SK-N-MC (cell line): ENCODE measurements at regions not wholly inside any gene's neighbourhood (a gene's known extent, or its start where the extent isn't known, plus 50 kb on each side); places are given as distances from the start of the nearest gene placed in this dataset.

Source experiments
- DNase-seq: peaks from one replicate; pipeline ENCODE4 v3.0.0-alpha.2; 2011; ENCODE audit warnings: low read depth, low spot score
- H3K27ac ChIP-seq: fragments of 200-600 bp; sonication (generic); 2 replicates; pipeline ENCODE4 v1.5.1; 2016; ENCODE audit warnings: mixed run types
- H3K36me3 ChIP-seq: fragments of 200-600 bp; sonication (generic); 2 replicates; pipeline ENCODE4 v1.6.1; 2017; ENCODE audit warnings: antibody characterized with exemption, low read length, mixed read lengths; ENCODE audit not compliant: insufficient read depth
- H3K4me3 ChIP-seq: fragments of 200-600 bp; sonication (generic); 2 replicates; pipeline ENCODE4 v1.5.1; 2016
- H3K9ac ChIP-seq: fragments of 200-600 bp; sonication (generic); 2 replicates; pipeline ENCODE4 v1.8.0; 2017; ENCODE audit warnings: mixed run types, mixed read lengths; ENCODE audit not compliant: insufficient read length
- H3K9me3 ChIP-seq: fragments of 200-600 bp; sonication (generic); 2 replicates; pipeline ENCODE4 v1.6.1; 2017; ENCODE audit warnings: low read depth, mild to moderate bottlenecking, antibody characterized with exemption, low read length, moderate library complexity, mixed read lengths
- EZH2 ChIP-seq: fragments of 200-600 bp; sonication (generic); IDR thresholded peaks from one replicate; pipeline ENCODE4 v1.6.1; 2017; ENCODE audit warnings: antibody characterized with exemption
- FOXP2 ChIP-seq: optimal IDR thresholded peaks from 2 replicates; pipeline ENCODE3; 2011; ENCODE audit warnings: mild to moderate bottlenecking, moderate library complexity; ENCODE audit not compliant: insufficient read depth; ENCODE audit errors: extremely low read length, control extremely low read depth
- POLR2AphosphoS5 ChIP-seq: IDR thresholded peaks from 2 replicates; pipeline ENCODE4 v1.6.1; 2012; ENCODE audit warnings: mild to moderate bottlenecking, low read depth, low read length, borderline replicate concordance

GRCh38 chr6:104268389-104268788 lies 591.3 kb downstream of the HACE1 start:
- Histone ChIP-seq H3K9ac (no peak overlapping the region), H3K27ac (no peak overlapping the region), H3K36me3 (peaks cover 4% of the 10 kb centered on the region; the same call in 1 of the 2 replicates), H3K4me3 (no peak overlapping the region), H3K9me3 (0 out of 2 replicates have a peak, but pooled peaks cover 4% of the 10 kb centered on the region)
- TF ChIP-seq EZH2 = no peak
- no peak for TF ChIP-seq FOXP2
- TF ChIP-seq POLR2AphosphoS5 = no peak
- DNase-seq = no peak

GRCh38 chr6:104266922-104267321 lies 592.8 kb downstream of the HACE1 start:
- H3K36me3 ChIP-seq = no peaks in the 10 kb centered on the region
- DNase-seq = no peak
- H3K9me3 ChIP-seq = 0 out of 2 replicates have a peak, but pooled peaks cover 4% of the 10 kb centered on the region
- no peak overlapping the region for H3K4me3 ChIP-seq
- no peak overlapping the region for H3K27ac ChIP-seq
- TF ChIP-seq POLR2AphosphoS5 (no peak), FOXP2 (no peak), EZH2 (no peak)
- no peak overlapping the region for H3K9ac ChIP-seq

- no peak overlapping the region for H3K27ac ChIP-seq
- H3K9me3 ChIP-seq = no peaks in the 10 kb centered on the region
- no peak overlapping the region for H3K9ac ChIP-seq
- 0 out of 2 replicates have a peak, but pooled peaks cover 8% of the 10 kb centered on the region for H3K36me3 ChIP-seq
- DNase-seq = no peak
- no peak for TF ChIP-seq FOXP2
- TF ChIP-seq EZH2 = no peak
- TF ChIP-seq POLR2AphosphoS5 = no peak
- no peak overlapping the region for H3K4me3 ChIP-seq
These were observed 603.1 kb downstream of the HACE1 start for GRCh38 chr6:104256646-104257045.

- no peak for DNase-seq
- no peak overlapping the region for H3K4me3 ChIP-seq
- no peak overlapping the region for H3K9ac ChIP-seq
- H3K27ac ChIP-seq = no peak overlapping the region
- H3K9me3 ChIP-seq = no peaks in the 10 kb centered on the region
- TF ChIP-seq FOXP2 (no peak), EZH2 (no peak), POLR2AphosphoS5 (no peak)
- peaks cover 19% of the 10 kb centered on the region for H3K36me3 ChIP-seq
These were observed 606.5 kb downstream of the HACE1 start for GRCh38 chr6:104253236-104253635.

DNA sequence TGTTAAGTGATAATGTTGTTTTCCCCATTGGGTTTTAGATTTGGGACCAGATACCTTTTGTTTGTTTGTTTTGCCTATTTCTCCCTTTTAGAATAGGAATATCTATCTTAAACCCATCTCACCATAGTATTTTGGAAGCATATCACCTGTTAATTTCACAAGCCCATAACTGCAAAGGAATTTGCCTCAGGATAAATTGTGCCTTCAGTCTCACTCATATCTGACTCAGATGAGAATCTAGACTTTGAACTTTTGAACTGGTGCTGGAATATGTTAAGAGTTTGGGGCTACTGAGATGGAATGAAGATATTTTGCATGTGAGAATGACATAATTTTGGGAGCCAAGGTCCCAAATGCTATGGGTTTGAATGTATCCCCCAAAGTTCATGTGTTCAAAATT lies 607.4 kb downstream of the HACE1 start:
- DNase-seq = no peak
- Histone ChIP-seq H3K4me3 (no peak overlapping the region), H3K27ac (no peak overlapping the region), H3K9me3 (no peaks in the 10 kb centered on the region), H3K9ac (no peak overlapping the region), H3K36me3 (peaks cover 19% of the 10 kb centered on the region)
- TF ChIP-seq EZH2 (no peak), FOXP2 (no peak), POLR2AphosphoS5 (no peak)

GRCh38 chr6:104251651-104252050 lies 608.1 kb downstream of the HACE1 start:
- TF ChIP-seq FOXP2 (no peak), POLR2AphosphoS5 (no peak), EZH2 (no peak)
- H3K36me3 ChIP-seq = peaks cover 19% of the 10 kb centered on the region
- no peak overlapping the region for H3K4me3 ChIP-seq
- no peak overlapping the region for H3K9ac ChIP-seq
- DNase-seq = no peak
- H3K27ac ChIP-seq = no peak overlapping the region
- no peaks in the 10 kb centered on the region for H3K9me3 ChIP-seq

- no peak overlapping the region for H3K27ac ChIP-seq
- no peak for DNase-seq
- H3K9me3 ChIP-seq = peaks cover 3% of the 10 kb centered on the region; the same call in 1 of the 2 replicates
- TF ChIP-seq EZH2 (no peak), FOXP2 (no peak), POLR2AphosphoS5 (no peak)
- no peak overlapping the region for H3K9ac ChIP-seq
- peaks cover 43% of the 10 kb centered on the region for H3K36me3 ChIP-seq
- H3K4me3 ChIP-seq = no peak overlapping the region
These were observed 618.9 kb downstream of the HACE1 start for GRCh38 chr6:104240865-104241264.

DNA sequence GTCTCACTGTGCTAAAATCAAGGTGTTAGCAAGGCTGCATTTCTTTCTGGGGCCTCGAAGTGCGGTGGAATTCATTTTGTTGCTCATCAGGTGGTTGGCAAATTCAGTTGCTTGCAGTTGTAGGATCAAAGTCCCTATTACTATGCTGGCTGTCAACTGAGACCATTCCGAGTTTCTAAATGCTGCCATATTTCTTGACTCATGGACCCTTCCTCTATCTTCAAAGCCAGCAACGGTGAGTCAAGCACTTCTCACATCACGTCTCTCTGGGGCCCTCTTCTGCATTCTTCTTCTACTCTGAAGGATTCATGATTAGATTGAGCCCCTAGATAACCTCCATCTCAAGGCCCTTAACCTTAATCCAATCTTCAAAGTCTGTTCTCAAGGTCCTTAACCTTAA lies 619.7 kb downstream of the HACE1 start:
- no peak for TF ChIP-seq EZH2
- TF ChIP-seq FOXP2 = no peak
- no peak for TF ChIP-seq POLR2AphosphoS5
- Histone ChIP-seq H3K9me3 (peaks cover 3% of the 10 kb centered on the region; the same call in 1 of the 2 replicates), H3K9ac (no peak overlapping the region), H3K4me3 (no peak overlapping the region), H3K27ac (no peak overlapping the region), H3K36me3 (peaks cover 43% of the 10 kb centered on the region)
- DNase-seq = no peak

GRCh38 chr6:104229057-104229456 lies 630.7 kb downstream of the HACE1 start:
- H3K9me3 ChIP-seq = peaks cover 6% of the 10 kb centered on the region; the same call in 1 of the 2 replicates
- H3K36me3 ChIP-seq = peaks cover 15% of the 10 kb centered on the region
- no peak overlapping the region for H3K27ac ChIP-seq
- TF ChIP-seq POLR2AphosphoS5 (no peak), EZH2 (no peak), FOXP2 (no peak)
- no peak overlapping the region for H3K4me3 ChIP-seq
- DNase-seq = no peak
- no peak overlapping the region for H3K9ac ChIP-seq
